Smooth muscle cell of the brain vasculature (primary cell): ENCODE measurements at regions not wholly inside any gene's neighbourhood (a gene's known extent, or its start where the extent isn't known, plus 50 kb on each side); places are given as distances from the start of the nearest gene placed in this dataset.
A peak's percentile ranks its signal among the peaks of the same experiment; 100 is the strongest.

Experiments
- DNase-seq: peaks from one replicate; pipeline ENCODE4 v3.0.0-alpha.2; 2012; ENCODE audit warnings: low read depth, low spot score

DNA sequence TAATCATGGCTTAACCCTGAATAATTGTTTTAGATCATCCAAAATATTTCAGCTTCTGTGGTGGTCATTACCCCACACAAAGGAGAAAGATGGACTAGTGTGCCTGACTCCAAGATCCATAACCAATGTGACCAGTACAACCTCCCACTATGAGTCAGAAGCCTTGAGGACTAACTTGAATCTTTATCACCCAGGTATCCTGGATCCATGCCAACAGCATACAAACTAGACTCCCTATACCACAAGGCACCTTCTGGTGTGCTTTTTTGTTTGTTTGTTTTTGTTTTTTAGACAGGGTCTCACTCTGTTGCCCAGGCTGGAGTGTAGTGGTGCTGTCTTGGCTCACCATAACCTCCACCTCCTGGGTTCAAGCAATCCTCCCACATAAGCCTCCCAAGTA lies 317.7 kb downstream of the VPS13C start:
- DNase-seq = no peak

DNA sequence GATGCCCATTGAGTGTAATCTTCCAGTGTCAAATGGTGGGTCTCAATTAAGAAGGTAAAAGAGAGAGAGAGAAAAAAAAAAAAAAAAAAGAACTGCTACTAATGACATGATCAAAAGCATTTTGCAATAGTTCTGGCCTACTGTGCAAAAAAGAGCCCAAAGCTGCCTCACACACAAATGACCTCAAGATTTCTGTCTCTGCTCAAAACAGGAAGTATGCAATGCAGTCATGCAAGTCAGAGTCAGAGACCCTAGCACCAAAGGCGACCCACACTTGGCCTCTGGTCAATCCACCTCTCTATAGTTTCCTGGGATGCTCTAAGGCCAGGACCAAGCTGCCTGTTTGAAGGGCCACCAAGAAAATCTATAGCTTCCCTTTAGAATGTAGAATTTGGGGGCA lies 323.5 kb downstream of the VPS13C start:
- DNase-seq = no peak

DNA sequence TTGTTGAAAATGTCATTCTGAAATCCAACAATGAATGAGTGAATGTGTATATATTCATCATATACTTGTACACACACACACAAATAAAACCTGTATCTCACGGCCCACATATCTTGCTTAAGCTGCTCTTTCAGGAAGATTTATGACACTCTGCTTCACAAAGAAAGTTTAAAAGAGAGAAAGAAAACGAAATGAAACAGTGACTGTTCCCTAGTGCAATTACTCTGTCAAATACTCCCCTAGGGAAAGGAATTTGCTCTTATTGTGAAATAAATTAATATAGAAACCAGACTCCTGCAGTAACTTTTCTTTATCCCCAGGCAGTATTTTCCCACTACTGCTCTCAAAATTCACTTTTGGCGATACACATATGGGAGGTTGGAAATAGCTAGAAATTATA lies 329.1 kb downstream of the VPS13C start:
- DNase-seq = no peak

DNA sequence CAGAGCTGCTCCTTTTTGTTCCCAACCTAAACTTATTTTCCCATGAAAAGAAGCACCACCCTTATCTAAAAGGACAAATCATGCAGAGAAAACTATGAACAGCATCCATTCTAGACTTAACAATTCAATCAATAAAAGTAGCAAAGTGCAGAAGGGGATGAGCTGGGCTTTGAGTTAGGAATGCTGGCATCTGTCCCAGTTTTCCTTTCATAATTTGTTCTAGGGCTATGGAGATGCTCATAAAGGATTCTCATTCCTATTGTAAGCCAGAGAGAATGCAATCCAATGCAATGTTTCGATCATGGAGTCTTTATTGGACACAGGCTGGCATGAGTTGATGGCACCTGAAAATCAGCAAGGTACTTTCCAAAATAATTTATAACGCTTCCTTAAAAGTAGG lies 330.6 kb downstream of the VPS13C start:
- no peak for DNase-seq

DNA sequence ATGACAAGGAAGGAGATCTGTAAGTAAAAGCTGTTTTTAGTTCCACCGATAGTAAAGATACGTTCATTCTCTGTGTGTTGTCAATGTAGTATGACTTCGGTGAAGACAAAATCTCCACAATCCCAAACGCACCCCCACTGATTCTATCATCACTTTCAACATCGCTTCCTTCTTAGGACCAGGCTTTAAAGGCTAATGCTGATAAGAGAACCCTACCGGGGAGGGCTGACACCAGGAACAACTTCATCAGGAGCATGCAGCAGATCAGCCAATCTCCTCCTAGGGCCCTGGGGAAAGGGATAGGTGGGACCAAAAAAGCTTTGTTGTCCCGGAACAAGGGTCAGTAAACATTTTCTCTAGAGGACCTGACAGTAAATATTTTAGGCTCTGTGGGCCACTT lies 334.1 kb downstream of the VPS13C start:
- no peak for DNase-seq

DNA sequence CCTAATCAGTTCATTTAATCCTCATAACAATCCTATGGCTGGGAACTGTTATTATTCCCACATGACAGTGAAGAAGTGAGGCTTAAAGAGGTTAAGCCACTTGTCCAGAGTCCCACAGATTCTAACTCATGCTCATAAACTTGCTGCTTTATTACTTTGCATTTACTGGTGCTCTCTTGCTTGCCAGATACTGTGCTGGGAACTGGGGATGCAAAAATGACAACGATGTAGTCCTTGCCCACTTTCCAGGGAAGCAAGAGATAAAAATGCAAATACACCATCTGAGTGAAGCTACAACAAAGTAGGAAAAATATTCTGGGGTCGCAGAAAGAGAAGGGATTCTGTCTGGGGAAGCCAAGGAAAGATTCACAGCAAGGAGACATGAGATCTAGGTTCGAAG lies 335.0 kb downstream of the VPS13C start:
- DNase-seq = no peak

DNA sequence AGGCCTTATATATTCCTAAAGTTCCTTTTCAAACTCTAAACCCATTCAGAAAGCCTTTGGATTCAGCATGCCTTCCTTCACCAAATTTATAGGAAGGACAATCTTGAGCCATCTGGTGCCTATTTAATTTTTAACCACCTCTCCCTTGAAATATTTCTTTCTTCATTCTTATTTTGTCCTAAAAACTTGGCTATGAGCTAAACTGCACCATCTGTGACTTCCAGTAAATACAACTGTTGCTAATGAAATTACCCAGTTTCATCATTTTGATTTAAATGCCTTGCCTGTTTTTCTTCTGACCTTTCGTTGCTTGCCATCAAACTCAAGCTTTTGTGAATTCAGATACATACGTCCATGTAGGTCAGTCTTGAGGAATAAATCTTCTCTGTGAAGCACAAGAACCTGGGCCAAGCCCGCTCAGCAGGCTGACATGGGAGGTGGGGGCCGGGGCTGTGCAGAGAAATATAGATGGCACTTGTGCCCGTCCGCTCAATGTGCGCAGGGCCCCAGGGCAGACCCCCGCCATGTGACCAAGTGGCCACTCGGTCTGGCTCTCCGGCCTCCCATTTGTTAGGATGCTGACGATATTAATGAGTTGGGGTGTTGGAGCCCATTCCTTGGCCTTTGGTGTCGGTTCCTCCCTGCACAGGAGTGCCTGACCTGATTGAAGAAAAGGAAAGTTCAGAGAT lies 335.9 kb downstream of the VPS13C start:
- no peak for DNase-seq

DNA sequence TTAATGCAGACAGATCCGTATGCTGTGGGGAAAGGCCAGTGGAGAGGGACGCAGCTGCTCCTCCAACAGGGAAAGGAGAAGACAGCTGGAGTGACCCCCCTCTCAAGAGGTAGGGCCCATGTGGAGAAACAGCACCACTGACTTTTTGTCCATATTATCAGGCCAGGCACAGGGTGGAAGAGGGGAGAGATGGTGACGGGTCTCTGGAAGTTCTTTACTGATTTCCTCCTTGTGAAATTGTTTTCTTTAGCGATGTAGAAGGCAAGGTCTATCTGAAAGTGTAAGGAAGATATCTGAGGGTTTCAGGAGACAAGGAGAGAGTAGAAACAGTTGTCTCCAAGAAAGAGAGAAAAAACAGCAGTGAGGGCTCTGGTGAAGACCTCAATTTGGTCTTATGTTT lies 338.8 kb downstream of the VPS13C start:
- DNase-seq = no peak

DNA sequence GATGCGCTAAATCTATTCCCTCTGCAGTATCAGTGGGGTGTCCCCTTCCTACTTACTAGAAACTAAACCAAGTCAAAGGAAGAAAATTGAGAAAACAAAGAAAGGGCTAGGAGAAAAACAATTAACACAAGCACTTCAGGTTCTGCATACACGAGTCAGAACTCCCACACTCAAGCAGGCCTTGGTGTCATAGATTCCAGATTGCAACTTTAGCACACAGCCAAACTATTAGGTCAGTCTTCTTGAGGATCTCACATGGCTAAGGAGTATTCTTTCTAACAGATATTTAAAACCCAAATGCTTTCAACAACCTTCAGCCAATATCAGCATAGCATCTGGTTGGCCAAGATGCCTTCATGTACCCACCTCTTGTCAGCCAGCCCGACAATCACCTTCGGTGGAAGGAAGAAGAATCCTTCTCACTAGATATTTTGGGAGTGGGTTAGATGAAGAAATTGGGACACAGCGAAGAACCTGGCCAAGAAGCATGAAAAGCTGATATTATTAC lies 340.0 kb downstream of the VPS13C start:
- no peak for DNase-seq

DNA sequence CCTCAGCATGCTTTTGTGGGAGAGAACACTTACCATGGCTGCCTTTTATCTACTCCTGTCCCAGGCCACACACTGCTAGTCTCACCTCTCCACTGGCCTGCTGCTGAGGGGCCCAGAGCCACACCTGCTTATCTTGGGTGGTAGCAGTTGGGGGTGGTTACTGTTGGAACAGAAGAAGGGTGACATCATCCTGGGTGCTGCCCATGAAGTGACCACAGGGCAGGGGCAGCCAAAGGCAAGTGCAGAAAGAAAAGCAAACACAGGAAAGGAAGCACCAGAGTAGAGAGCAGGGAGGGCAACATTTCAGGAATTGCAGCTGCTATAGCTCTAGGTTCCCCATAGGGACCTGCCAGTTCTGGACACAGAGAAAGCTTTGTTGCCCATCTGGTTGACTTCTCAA lies 345.2 kb downstream of the VPS13C start:
- peak; percentile 31 for DNase-seq

DNA sequence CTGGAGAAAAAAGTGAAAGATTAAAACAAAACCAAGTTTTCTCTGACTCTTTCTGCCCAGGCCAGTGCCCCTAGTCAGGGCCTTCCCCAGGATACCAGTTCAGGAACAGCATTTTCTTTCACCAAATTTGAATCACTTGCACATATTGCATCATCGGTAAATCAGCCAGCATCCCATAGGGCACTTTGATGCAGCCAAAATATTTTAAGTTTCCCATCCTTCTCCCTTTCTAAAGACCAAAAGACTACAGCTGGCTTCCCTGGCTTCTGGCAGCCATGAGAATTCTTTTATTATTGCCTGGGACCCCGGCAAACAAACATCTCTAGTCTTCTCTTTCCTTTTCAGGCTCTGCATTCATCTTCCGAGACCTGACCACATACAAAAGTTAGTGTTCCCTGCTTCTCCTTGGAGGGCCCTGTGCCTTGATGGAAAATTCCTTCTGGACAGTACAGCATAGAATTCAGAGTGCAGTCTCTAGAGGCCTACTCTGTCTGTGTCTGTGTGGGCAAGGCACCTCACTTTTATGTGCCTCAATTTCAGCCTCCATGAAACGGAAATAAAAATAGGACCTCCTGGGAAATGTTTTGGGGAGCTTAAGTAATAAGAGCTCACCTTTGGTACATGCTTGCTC lies 348.0 kb downstream of the VPS13C start:
- no peak for DNase-seq

DNA sequence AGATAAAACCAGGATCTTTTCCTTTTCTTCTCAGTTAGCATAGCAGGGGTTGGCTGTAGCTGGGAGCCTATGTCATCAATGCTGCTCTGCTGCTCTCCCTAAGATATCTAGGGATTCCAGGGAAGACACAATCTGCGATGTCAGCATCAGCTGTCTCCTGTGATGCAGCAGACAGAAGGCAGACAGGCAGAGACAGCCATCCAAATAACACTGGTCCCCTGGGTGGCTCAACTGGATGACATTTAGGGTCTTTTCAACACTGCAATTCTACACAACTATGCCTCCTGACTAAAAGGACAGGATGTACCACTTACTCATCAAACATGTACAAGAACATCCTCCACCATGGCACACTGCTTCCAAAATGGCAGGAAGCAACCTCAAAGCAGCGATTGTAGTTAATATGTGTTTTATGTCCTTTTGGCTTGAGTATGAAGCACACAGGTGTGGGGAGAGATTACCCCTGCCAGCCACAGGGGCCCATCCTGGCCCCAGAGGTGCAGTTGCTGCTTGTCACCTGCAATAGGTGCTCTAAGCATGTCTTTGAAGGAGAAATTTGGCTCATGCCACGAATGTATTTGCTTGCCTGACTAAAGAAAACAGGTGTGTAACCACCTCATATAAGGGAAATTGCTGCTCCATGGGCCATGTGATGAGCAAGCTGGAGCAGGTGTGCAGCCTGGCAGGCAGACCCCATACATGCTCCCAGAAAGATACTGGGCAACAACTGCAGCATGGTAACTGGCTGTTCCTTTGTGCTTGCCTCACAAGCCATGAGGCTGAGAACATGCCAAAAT lies 357.8 kb downstream of the VPS13C start:
- DNase-seq = no peak

DNA sequence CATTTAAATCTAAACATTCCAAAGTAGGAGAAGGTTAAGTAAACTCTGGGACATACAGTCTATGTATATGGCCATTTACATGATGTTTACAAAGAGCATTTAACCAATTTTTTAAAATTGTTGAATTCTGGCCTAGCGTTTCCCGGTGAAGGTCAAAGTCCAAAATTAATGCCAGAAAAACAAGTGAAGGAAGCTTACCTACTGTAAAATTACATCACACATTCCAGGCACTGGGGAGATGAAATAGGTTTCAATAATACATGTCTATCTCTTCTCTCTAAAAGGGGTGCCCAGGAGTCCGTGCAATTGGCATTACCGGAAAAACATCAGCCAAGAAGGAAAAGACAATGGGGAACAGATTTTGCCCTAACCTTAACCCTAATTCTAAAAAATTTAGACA lies 358.8 kb downstream of the VPS13C start:
- no peak for DNase-seq

DNA sequence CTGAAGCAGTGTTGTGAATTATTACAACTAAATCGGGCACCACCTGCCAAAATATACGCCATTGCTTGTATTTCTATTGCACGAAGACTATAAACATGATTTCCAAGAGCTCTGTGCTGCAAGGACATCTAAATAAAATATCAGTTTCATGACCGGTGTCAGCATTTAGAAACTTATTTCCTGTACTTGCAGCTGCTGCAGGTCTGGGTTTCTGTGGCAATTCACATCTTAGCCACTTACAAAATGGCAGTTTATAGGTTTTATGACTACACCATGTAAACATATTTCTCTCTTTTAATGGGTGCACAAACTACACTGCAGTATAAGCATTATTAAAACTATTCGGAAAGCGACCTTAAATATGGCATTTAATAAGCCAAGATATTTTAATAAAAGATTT lies 359.4 kb downstream of the VPS13C start:
- DNase-seq = no peak

DNA sequence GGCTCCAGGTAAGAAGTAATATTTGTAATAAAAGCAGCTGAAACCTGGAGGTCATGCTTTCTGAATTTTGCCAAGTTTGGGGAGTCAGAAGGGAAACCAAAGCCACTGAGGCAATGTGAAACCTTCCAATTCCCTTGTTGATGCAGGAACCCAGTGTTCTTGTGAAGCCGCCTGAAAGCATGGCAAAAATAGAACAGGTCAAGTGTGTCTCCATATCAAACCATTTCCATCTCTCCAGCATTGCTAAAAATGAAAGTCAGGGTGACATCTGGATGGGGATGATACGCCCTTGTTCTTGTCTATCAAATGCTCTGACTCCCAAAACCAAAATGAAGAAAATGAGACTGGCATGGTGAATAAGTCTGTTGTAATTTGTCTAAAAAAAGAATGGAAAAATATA lies 362.5 kb downstream of the VPS13C start:
- no peak for DNase-seq

DNA sequence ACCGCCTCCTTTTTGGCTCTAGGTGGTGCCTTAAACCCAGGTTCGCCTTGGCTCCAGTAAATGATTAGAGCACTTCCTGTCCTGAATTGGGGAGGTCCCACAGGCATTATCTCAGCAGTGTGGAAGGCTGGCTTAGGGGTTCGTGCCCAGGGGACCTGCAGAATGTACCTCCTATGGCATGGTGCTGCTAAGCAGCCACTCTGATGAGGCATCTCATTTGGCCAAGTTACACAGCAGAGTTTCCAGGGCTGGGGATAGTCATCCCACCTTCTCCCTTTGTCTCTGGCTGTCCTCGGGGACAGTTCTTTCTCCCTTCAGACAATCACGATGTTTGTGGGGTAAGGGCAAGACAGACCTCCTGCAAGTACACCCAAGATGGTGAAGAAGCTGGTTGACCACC lies 371.2 kb downstream of the VPS13C start:
- no peak for DNase-seq

DNA sequence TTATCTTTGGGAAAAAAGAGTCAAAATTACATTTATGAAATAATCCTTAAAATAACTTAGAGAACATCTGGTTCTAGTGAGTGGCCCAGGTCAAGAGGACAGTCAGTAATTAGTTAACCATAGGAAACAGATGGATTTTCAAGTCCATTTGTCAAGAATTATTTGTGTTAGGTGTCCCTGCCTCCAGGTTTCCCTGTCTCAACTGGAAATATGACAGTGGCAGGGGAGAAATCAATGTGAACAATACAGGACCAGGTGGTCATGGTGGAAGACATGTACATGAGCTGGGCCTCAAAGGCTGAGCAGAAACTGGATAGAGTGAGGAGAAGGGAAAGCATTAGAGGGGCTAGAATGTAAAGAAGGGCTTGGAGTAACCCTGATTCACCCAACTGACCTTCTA lies 372.6 kb downstream of the VPS13C start:
- no peak for DNase-seq

DNA sequence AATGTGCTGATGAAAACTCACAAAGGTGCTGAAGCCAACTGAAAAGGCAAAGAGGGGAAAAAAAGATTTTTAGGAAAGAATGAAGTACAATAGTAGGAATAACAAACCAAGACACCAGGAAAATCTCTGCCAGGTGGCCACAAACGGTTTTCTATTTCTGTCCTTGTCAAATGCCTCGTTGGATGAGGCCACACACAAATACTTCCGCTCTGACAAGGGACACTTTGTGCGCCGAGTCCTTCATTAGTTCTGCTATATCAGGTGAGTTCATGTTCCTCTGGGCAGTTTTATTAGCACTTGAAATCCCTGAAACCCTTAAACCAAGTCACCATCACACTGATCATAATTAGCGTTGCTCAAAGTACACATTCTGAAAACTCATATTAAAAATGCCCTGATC lies 373.1 kb downstream of the VPS13C start:
- no peak for DNase-seq

DNA sequence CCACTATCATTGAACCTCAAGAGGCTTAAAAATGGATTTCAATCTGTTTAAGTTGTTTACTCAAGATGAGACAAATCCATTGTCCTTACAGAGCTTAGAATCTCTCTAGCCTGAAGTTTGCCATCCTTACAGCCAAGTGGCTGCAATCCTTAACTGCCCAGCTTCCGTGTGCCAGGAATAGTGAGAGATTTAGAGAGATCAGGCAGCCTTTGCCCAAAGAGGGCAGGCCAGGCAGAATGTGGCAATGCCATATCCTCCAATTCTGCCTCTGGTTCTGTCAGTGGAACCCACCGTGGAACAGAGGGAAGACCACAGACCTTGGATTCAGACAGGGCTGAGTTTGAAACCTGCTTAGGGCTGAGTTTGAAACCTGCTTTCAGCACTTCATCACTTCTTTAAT lies 374.3 kb downstream of the VPS13C start:
- DNase-seq = no peak

DNA sequence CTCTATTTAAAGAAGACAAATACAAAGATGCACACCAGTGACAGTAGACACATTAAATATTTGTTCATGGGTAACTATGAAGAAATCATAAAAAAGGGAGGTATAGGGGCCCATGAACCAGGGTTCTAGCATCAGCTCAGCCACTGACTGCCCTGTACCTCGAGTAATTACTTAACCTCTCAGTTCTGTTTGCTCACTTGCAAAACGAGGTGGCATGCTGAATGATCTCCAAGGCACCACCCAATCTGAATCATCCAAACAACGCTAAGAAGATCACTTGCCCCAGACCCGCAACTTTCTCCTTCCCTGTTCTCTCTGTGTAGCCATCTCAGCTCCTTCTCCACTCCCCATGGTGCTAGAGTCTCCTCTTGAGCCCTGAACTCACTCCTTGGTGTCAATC lies 374.7 kb downstream of the VPS13C start:
- DNase-seq = no peak

DNA sequence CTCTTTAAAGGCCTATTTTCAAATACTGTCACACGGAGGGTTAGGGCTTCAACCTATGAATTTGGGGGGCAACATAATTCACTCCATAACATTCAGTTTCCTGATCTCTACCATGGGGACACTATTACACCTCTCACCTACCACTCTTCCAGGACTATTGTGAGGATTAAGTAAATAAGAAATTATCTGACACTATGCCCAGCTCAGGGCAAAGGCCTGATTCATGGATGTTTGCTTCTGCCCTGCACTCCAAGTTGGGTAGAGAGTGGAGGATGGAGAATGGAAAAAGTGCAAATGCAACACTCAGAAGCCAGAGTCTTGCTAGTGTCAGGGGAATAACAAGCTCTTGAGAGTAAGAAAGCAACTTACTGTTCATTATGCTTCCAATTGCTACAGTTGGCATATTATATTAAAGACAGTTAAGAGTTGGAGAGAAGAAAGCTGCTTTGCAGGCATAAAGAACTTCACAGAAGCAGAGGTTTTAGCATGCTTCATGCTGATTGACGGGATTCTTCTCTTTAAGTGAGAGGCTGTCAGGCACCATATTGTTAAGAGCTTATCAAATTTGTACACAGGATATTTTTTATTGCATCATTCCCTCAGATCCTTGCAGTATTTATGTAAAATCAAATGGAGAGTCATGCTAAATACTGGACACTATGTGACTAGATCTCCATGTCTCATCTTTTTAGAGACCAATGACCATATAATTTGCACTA lies 375.3 kb downstream of the VPS13C start:
- no peak for DNase-seq
